Parathyroid adenoma (tissue), 2 donors: ENCODE measurements at regions not wholly inside any gene's neighbourhood (a gene's known extent, or its start where the extent isn't known, plus 50 kb on each side); places are given as distances from the start of the nearest gene placed in this dataset.

Experiments
- H2AFZ ChIP-seq: fragments of 300-600 bp; sonication (generic); one replicate; pipeline ENCODE4 v1.7.0; 2017; ENCODE audit warnings: antibody characterized with exemption, mild to moderate bottlenecking
- H3K27ac ChIP-seq: fragments of 300-600 bp; sonication (generic); one replicate; pipeline ENCODE4 v1.7.0; 2017
- H3K27me3 ChIP-seq: fragments of 300-600 bp; sonication (generic); one replicate; pipeline ENCODE4 v1.7.0; 2017; ENCODE audit warnings: low read length; ENCODE audit not compliant: control insufficient read depth, insufficient read depth
- H3K36me3 ChIP-seq: fragments of 300-600 bp; sonication (generic); one replicate; pipeline ENCODE4 v1.7.0; 2017; ENCODE audit warnings: low read length; ENCODE audit not compliant: control insufficient read depth, insufficient read depth
- H3K4me1 ChIP-seq: fragments of 300-600 bp; sonication (generic); one replicate; pipeline ENCODE4 v1.7.0; 2017; ENCODE audit warnings: control low read depth
- H3K4me2 ChIP-seq: fragments of 300-600 bp; sonication (generic); one replicate; pipeline ENCODE4 v1.7.0; 2017; ENCODE audit warnings: low read length
- H3K4me3 ChIP-seq: fragments of 300-600 bp; sonication (generic); one replicate; pipeline ENCODE4 v1.7.0; 2017; ENCODE audit warnings: low read depth, low read length
- H3K79me2 ChIP-seq: fragments of 300-600 bp; sonication (generic); one replicate; pipeline ENCODE4 v1.7.0; 2017; ENCODE audit warnings: control low read depth
- H3K9ac ChIP-seq: fragments of 300-600 bp; sonication (generic); one replicate; pipeline ENCODE4 v1.7.0; 2017; ENCODE audit warnings: mild to moderate bottlenecking
- H3K9me3 ChIP-seq: fragments of 300-600 bp; sonication (generic); one replicate; pipeline ENCODE4 v1.7.0; 2017; ENCODE audit warnings: low read length; ENCODE audit not compliant: control insufficient read depth
- CTCF ChIP-seq: fragments of 300-600 bp; sonication (generic); IDR thresholded peaks from one replicate; pipeline ENCODE4 v1.7.0; 2017; ENCODE audit warnings: antibody characterized with exemption, mild to moderate bottlenecking
- donor health status: primary hyperparathyroidism.

- Histone ChIP-seq H3K4me1 (no peaks in the 10 kb centered on the region), H3K4me3 (no peak overlapping the region), H3K4me2 (no peak overlapping the region), H3K9ac (no peak overlapping the region), H3K79me2 (no peaks in the 10 kb centered on the region), H3K36me3 (no peaks in the 10 kb centered on the region), H3K9me3 (no peaks in the 10 kb centered on the region), H3K27me3 (no peaks in the 10 kb centered on the region), H2AFZ (no peak overlapping the region), H3K27ac (no peak overlapping the region)
- TF ChIP-seq CTCF: no peak
Observed at GRCh38 chr16:86110134-86110533, 211.2 kb downstream of the IRF8 start.

DNA sequence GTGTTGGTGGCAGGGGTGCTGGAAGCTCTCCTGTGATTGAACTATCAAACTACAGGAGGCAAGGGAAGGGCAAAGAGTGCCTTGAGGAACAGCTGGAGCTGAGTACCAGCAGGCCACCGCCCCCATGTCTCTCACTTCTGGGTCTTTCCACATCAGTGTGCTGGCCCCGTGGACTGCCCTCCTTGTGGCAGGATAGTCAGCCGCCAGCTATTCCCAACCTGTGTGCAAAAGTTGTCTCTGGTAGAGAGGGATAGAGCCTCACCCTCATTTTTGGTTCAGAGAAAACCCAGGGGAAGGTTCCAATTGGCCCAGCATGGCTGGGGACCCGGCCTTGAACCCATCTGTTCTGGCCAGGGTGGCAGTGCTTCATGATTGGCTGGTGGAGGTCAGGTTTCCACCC lies 211.8 kb downstream of the IRF8 start:
- H3K27ac ChIP-seq: no peak overlapping the region
- no peaks in the 10 kb centered on the region for H3K36me3 ChIP-seq
- H3K27me3 ChIP-seq: no peaks in the 10 kb centered on the region
- H2AFZ ChIP-seq: no peak overlapping the region
- no peak overlapping the region for H3K9ac ChIP-seq
- no peak overlapping the region for H3K4me2 ChIP-seq
- no peak overlapping the region for H3K4me3 ChIP-seq
- H3K79me2 ChIP-seq: no peaks in the 10 kb centered on the region
- H3K4me1 ChIP-seq: no peaks in the 10 kb centered on the region
- TF ChIP-seq CTCF: no peak
- H3K9me3 ChIP-seq: no peaks in the 10 kb centered on the region

DNA sequence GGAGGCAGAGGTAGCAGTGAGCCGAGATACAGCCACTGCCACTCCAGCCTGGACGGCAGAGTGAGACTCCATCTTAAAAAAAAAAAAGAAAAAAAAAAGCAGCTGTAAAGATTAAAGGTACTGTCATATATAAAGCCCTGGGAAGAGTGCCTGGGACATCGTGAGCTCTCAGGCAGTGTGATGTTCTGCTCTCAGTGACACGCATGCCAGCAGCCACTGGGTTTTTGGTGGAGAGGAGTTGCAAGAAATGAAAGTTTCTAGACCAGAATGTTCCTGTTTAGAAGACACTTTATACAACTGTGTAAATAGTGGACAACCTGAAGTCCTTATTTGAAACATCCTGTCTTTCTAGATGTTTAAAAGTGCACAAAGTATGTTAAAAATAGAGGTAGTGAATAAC lies 213.2 kb downstream of the IRF8 start:
- no peak overlapping the region for H3K9ac ChIP-seq
- H3K27ac ChIP-seq: no peak overlapping the region

DNA sequence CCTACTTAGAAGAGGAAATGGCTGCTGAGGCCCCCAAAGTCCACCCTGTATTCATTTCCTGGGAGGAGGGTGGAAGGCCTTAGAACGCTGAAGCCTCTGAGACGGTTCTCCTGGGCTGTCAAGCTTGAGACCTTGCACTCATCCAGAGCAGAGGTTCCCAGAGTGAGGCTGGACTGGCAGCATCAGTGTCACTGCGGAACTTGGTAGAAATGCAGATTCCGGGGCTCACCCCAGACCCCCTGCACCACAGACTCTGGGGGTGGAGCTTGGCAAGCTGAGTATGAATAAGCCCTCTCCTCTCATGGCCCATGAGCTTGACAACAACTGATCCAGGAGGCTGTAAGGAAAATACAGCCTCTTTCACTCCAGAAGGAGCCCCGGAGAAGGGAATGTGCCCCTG lies 218.3 kb downstream of the IRF8 start:
- H3K27ac ChIP-seq: no peak overlapping the region
- H3K27me3 ChIP-seq: no peaks in the 10 kb centered on the region
- no peaks in the 10 kb centered on the region for H3K79me2 ChIP-seq
- no peak for TF ChIP-seq CTCF
- H3K4me2 ChIP-seq: no peak overlapping the region
- no peak overlapping the region for H2AFZ ChIP-seq
- H3K4me3 ChIP-seq: no peak overlapping the region
- H3K4me1 ChIP-seq: no peaks in the 10 kb centered on the region
- no peak overlapping the region for H3K9ac ChIP-seq
- H3K36me3 ChIP-seq: no peaks in the 10 kb centered on the region
- no peaks in the 10 kb centered on the region for H3K9me3 ChIP-seq

More for the DNA sequence above, 213.2 kb downstream of the IRF8 start:
- Histone ChIP-seq H3K36me3 (no peaks in the 10 kb centered on the region), H3K9me3 (no peaks in the 10 kb centered on the region), H3K79me2 (no peaks in the 10 kb centered on the region), H3K4me2 (no peak overlapping the region), H3K4me3 (no peak overlapping the region), H3K27me3 (no peaks in the 10 kb centered on the region), H2AFZ (no peak overlapping the region), H3K4me1 (no peaks in the 10 kb centered on the region)
- no peak for TF ChIP-seq CTCF

- no peaks in the 10 kb centered on the region for H3K27me3 ChIP-seq
- H3K4me2 ChIP-seq: no peak overlapping the region
Observed at GRCh38 chr16:86117756-86118155, 218.8 kb downstream of the IRF8 start.

More at GRCh38 chr16:86117756-86118155, 218.8 kb downstream of the IRF8 start:
- no peak for TF ChIP-seq CTCF
- Histone ChIP-seq H3K4me1 (no peaks in the 10 kb centered on the region), H3K9me3 (no peaks in the 10 kb centered on the region), H2AFZ (no peak overlapping the region), H3K9ac (no peak overlapping the region), H3K36me3 (no peaks in the 10 kb centered on the region), H3K27ac (no peak overlapping the region), H3K4me3 (no peak overlapping the region), H3K79me2 (no peaks in the 10 kb centered on the region)
